ENCODE measurements at regions not wholly inside any gene's neighbourhood (a gene's known extent, or its start where the extent isn't known, plus 50 kb on each side); places are given as distances from the start of the nearest gene placed in this dataset.

GRCh38 chr7:67766906-67767410 is 770.3 kb downstream of the TYW1 start:
- no peak for TF ChIP-seq EZH2 (IDR thresholded peaks at IDR 0.05; ENCODE audit: low read depth, unreplicated experiment)
- TF ChIP-seq, protein P1, sequence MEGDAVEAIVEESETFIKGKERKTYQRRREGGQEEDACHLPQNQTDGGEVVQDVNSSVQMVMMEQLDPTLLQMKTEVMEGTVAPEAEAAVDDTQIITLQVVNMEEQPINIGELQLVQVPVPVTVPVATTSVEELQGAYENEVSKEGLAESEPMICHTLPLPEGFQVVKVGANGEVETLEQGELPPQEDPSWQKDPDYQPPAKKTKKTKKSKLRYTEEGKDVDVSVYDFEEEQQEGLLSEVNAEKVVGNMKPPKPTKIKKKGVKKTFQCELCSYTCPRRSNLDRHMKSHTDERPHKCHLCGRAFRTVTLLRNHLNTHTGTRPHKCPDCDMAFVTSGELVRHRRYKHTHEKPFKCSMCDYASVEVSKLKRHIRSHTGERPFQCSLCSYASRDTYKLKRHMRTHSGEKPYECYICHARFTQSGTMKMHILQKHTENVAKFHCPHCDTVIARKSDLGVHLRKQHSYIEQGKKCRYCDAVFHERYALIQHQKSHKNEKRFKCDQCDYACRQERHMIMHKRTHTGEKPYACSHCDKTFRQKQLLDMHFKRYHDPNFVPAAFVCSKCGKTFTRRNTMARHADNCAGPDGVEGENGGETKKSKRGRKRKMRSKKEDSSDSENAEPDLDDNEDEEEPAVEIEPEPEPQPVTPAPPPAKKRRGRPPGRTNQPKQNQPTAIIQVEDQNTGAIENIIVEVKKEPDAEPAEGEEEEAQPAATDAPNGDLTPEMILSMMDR (conservative IDR thresholded peaks at IDR 0.05; ENCODE audit: low read depth in 2 of 2): no peak
